ENCODE measurements at regions not wholly inside any gene's neighbourhood (a gene's known extent, or its start where the extent isn't known, plus 50 kb on each side); places are given as distances from the start of the nearest gene placed in this dataset.

DNA sequence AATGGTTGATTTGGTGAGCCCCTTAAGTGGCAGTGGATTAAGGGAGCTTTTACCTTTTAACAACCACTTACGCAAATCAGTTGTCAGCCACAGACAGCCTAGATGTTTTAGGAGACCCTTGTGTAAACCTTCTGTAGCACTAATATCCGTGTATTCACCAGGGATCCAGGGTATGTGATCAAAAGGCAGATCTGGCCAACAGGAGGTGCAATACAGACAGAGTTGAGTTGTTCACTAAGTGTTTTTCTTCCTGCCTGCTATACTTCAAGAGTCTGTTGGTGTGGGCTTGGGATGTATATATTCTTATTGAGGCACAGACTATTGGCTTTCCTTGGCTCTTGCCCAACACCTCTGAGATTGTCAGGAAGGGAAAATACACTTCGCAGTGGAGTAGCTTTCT, 175.1 kb downstream of the FAT3 start:
- ATAC-seq (no peak), DNase-seq (ENCODE audit: low read depth, low spot score) (no peak)
- Histone ChIP-seq H3K4me1 (ENCODE audit: control insufficient read depth, insufficient read depth, low read length) (no peaks in the 10 kb centered on the region), H3K36me3 (ENCODE audit: control insufficient read depth, insufficient read depth, low read length) (no peaks in the 10 kb centered on the region), H3K9me3 (ENCODE audit: control insufficient read depth, insufficient read depth, low read depth, low read length) (no peaks in the 10 kb centered on the region), H3K27me3 (ENCODE audit: control insufficient read depth, insufficient read depth, low read length) (no peaks in the 10 kb centered on the region), H3K27ac (ENCODE audit: low read length) (no peak overlapping the region), H3K4me3 (ENCODE audit: low read depth in 2 of 2, low read length in 2 of 2) (no peak overlapping the region)
- intact Hi-C loops (cut with micrococcal nuclease; ENCODE audit: unreplicated experiment): no loop called here
- TF ChIP-seq POLR2AphosphoS5 (IDR thresholded peaks at IDR 0.05; ENCODE audit: low read depth, low read length) (no peak), SIN3A (IDR thresholded peaks at IDR 0.05; ENCODE audit: borderline replicate concordance, insufficient read depth, low read depth, low read length) (no peak), TCF7L2 (IDR thresholded peaks at IDR 0.05; ENCODE audit: low read depth, low read length) (no peak)
- TF ChIP-seq, protein P1, sequence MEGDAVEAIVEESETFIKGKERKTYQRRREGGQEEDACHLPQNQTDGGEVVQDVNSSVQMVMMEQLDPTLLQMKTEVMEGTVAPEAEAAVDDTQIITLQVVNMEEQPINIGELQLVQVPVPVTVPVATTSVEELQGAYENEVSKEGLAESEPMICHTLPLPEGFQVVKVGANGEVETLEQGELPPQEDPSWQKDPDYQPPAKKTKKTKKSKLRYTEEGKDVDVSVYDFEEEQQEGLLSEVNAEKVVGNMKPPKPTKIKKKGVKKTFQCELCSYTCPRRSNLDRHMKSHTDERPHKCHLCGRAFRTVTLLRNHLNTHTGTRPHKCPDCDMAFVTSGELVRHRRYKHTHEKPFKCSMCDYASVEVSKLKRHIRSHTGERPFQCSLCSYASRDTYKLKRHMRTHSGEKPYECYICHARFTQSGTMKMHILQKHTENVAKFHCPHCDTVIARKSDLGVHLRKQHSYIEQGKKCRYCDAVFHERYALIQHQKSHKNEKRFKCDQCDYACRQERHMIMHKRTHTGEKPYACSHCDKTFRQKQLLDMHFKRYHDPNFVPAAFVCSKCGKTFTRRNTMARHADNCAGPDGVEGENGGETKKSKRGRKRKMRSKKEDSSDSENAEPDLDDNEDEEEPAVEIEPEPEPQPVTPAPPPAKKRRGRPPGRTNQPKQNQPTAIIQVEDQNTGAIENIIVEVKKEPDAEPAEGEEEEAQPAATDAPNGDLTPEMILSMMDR (IDR thresholded peaks at IDR 0.05): peak; percentile 13; the same call in 1 of the 2 replicates
- TF ChIP-seq, protein P2, sequence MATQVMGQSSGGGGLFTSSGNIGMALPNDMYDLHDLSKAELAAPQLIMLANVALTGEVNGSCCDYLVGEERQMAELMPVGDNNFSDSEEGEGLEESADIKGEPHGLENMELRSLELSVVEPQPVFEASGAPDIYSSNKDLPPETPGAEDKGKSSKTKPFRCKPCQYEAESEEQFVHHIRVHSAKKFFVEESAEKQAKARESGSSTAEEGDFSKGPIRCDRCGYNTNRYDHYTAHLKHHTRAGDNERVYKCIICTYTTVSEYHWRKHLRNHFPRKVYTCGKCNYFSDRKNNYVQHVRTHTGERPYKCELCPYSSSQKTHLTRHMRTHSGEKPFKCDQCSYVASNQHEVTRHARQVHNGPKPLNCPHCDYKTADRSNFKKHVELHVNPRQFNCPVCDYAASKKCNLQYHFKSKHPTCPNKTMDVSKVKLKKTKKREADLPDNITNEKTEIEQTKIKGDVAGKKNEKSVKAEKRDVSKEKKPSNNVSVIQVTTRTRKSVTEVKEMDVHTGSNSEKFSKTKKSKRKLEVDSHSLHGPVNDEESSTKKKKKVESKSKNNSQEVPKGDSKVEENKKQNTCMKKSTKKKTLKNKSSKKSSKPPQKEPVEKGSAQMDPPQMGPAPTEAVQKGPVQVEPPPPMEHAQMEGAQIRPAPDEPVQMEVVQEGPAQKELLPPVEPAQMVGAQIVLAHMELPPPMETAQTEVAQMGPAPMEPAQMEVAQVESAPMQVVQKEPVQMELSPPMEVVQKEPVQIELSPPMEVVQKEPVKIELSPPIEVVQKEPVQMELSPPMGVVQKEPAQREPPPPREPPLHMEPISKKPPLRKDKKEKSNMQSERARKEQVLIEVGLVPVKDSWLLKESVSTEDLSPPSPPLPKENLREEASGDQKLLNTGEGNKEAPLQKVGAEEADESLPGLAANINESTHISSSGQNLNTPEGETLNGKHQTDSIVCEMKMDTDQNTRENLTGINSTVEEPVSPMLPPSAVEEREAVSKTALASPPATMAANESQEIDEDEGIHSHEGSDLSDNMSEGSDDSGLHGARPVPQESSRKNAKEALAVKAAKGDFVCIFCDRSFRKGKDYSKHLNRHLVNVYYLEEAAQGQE (IDR thresholded peaks at IDR 0.05; ENCODE audit: insufficient read depth in 1 of 2, low read depth in 2 of 2, low read length in 1 of 2): no peak
- in situ Hi-C loops (cut with HindIII; ENCODE audit: low pct_unique_long_range_greater_than_20kb, low sequenced_read_pairs): no loop called here
- CTCF ChIA-PET: no interaction called here
- POLR2A ChIA-PET: no interaction called here
- no TSS peak for BruUV-seq (replicated peaks)

DNA sequence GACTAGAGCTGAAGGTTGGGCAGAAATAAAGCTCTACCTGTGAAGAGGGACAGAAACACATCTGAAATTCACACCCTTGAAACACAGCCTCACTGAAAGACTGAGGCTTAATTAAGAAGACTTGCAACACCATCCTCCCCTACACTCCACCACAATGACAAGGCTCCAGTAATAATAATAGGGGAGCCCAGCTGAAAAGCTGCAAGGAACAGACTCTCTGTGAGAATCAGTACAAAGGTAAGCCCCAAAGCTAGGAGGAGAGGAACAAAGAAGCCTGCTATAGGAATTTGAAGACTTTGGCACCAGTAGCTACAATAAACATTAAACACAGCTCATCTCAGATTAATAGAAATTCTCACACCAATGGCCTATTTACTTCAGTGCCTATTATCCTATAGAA, 176.9 kb downstream of the FAT3 start:
- ChIA-PET CTCF (no interaction called here), POLR2A (no interaction called here)
- Histone ChIP-seq H3K27me3 (ENCODE audit: control insufficient read depth, insufficient read depth, low read length) (no peaks in the 10 kb centered on the region), H3K9me3 (ENCODE audit: control insufficient read depth, insufficient read depth, low read depth, low read length) (no peaks in the 10 kb centered on the region), H3K27ac (ENCODE audit: low read length) (no peak overlapping the region), H3K4me3 (ENCODE audit: low read depth in 2 of 2, low read length in 2 of 2) (no peak overlapping the region), H3K36me3 (ENCODE audit: control insufficient read depth, insufficient read depth, low read length) (no peaks in the 10 kb centered on the region), H3K4me1 (ENCODE audit: control insufficient read depth, insufficient read depth, low read length) (no peaks in the 10 kb centered on the region)
- intact Hi-C loops (cut with micrococcal nuclease; ENCODE audit: unreplicated experiment): no loop called here
- TF ChIP-seq, protein P2 (IDR thresholded peaks at IDR 0.05; ENCODE audit: insufficient read depth in 1 of 2, low read depth in 2 of 2, low read length in 1 of 2): no peak
- TF ChIP-seq SIN3A (IDR thresholded peaks at IDR 0.05; ENCODE audit: borderline replicate concordance, insufficient read depth, low read depth, low read length): no peak
- TF ChIP-seq, protein P1 (IDR thresholded peaks at IDR 0.05): no peak
- no peak for TF ChIP-seq POLR2AphosphoS5 (IDR thresholded peaks at IDR 0.05; ENCODE audit: low read depth, low read length)
- no peak for TF ChIP-seq TCF7L2 (IDR thresholded peaks at IDR 0.05; ENCODE audit: low read depth, low read length)
- no TSS peak for BruUV-seq (replicated peaks)
- ATAC-seq (no peak), DNase-seq (ENCODE audit: low read depth, low spot score) (no peak)
- in situ Hi-C loops (cut with HindIII; ENCODE audit: low pct_unique_long_range_greater_than_20kb, low sequenced_read_pairs): no loop called here

Measured in Panc1 (cell line).